WTC11 (cell line): ENCODE measurements at regions not wholly inside any gene's neighbourhood (a gene's known extent, or its start where the extent isn't known, plus 50 kb on each side); places are given as distances from the start of the nearest gene placed in this dataset.

Experiments
- ATAC-seq: fragments of 200-7000 bp; cut with Tn5 transposase; 2 replicates; pipeline ENCODE4 v1.10.0; 2021; ENCODE audit warnings: mild to moderate bottlenecking, moderate library complexity
- CTCF ChIA-PET: fragments of 300-600 bp; sonication (Branson Sonifier 250); formaldehyde crosslinking; loops from one replicate; lab custom pipeline; 2021; ENCODE audit warnings: antibody characterized with exemption; lab: Charles Lee
- POLR2A ChIA-PET: fragments of 350-600 bp; sonication (Branson Sonifier 250); formaldehyde crosslinking; loops from one replicate; lab custom pipeline; 2021; ENCODE audit warnings: antibody characterized with exemption; lab: Charles Lee
- DNase-seq: peaks from one replicate; pipeline ENCODE4 v3.0.0; 2021; ENCODE audit warnings: low spot score
- H3K27ac Mint-ChIP-seq: 2 replicates; pipeline ENCODE4 v1.8.0; 2021; ENCODE audit warnings: mixed read lengths
- H3K27me3 Mint-ChIP-seq: 2 replicates; pipeline ENCODE4 v1.8.0; 2021; ENCODE audit warnings: low read depth, mild to moderate bottlenecking, moderate library complexity, mixed read lengths
- H3K36me3 Mint-ChIP-seq: 2 replicates; pipeline ENCODE4 v1.8.0; 2021; ENCODE audit warnings: mixed read lengths
- H3K4me1 Mint-ChIP-seq: 2 replicates; pipeline ENCODE4 v1.8.0; 2022; ENCODE audit warnings: mixed read lengths
- H3K4me3 Mint-ChIP-seq: 2 replicates; pipeline ENCODE4 v1.8.0; 2021; ENCODE audit warnings: mild to moderate bottlenecking, moderate library complexity, mixed read lengths
- H3K9me3 Mint-ChIP-seq: 2 replicates; pipeline ENCODE4 v1.8.0; 2021; ENCODE audit warnings: mixed read lengths
- AR ChIP-seq: fragments of 250-450 bp; sonication (Bioruptor Pico); IDR thresholded peaks from 2 replicates; pipeline ENCODE4 v1.9.0; 2021; ENCODE audit warnings: mild to moderate bottlenecking
- ARID4B ChIP-seq: sonication (generic); formaldehyde crosslinking; IDR thresholded peaks from 2 replicates; pipeline ENCODE4 v1.8.0; 2023; ENCODE audit warnings: missing genetic modification reagents, mild to moderate bottlenecking, borderline replicate concordance
- ATF1 ChIP-seq: sonication (generic); formaldehyde crosslinking; IDR thresholded peaks from 2 replicates; pipeline ENCODE4 v1.8.1; 2023; ENCODE audit warnings: mild to moderate bottlenecking, moderate library complexity, missing genetic modification reagents
- ATF6 ChIP-seq: sonication (generic); formaldehyde crosslinking; IDR thresholded peaks from 2 replicates; pipeline ENCODE4 v1.8.1; 2023; ENCODE audit warnings: mild to moderate bottlenecking, missing genetic modification reagents
- CREB1 ChIP-seq: sonication (generic); formaldehyde crosslinking; IDR thresholded peaks from 2 replicates; pipeline ENCODE4 v1.8.0; 2023; ENCODE audit warnings: mild to moderate bottlenecking, missing genetic modification reagents
- CREM ChIP-seq: sonication (generic); formaldehyde crosslinking; IDR thresholded peaks from 2 replicates; pipeline ENCODE4 v1.8.1; 2022; ENCODE audit warnings: mild to moderate bottlenecking, missing genetic modification reagents, moderate library complexity
- HMGXB4 ChIP-seq: sonication (generic); formaldehyde crosslinking; IDR thresholded peaks from 2 replicates; pipeline ENCODE4 v1.8.1; 2023; ENCODE audit warnings: mild to moderate bottlenecking, moderate library complexity, missing genetic modification reagents
- NFE2L1 ChIP-seq: sonication (generic); formaldehyde crosslinking; IDR thresholded peaks from 2 replicates; pipeline ENCODE4 v1.8.1; 2023; ENCODE audit warnings: missing genetic modification reagents
- NR1H2 ChIP-seq: sonication (generic); formaldehyde crosslinking; IDR thresholded peaks from 2 replicates; pipeline ENCODE4 v1.9.0; 2021; ENCODE audit warnings: mild to moderate bottlenecking, moderate library complexity, missing genetic modification reagents
- SOX15 ChIP-seq: fragments of 250-450 bp; sonication (Bioruptor Pico); IDR thresholded peaks from 2 replicates; pipeline ENCODE4 v1.9.0; 2021; ENCODE audit warnings: mild to moderate bottlenecking
- ZBTB43 ChIP-seq: sonication (generic); formaldehyde crosslinking; IDR thresholded peaks from 2 replicates; pipeline ENCODE4 v1.8.1; 2023; ENCODE audit warnings: mild to moderate bottlenecking, missing genetic modification reagents
- ZNF396 ChIP-seq: fragments of 250-450 bp; sonication (Bioruptor Pico); IDR thresholded peaks from 2 replicates; pipeline ENCODE4 v1.8.0; 2021; ENCODE audit warnings: mild to moderate bottlenecking, moderate library complexity, borderline replicate concordance
- ZNF532 ChIP-seq: fragments of 250-450 bp; sonication (Bioruptor Pico); IDR thresholded peaks from 2 replicates; pipeline ENCODE4 v1.9.0; 2021; ENCODE audit warnings: mild to moderate bottlenecking, borderline replicate concordance

GRCh38 chr4:4789462-4789861 is 70.0 kb upstream of the MSX1 start:
- POLR2A ChIA-PET, result no interaction called here
- peaks cover 23% of the 10 kb centered on the region for H3K27me3 Mint-ChIP-seq
- TF ChIP-seq NR1H2, result no peak
- TF ChIP-seq NFE2L1 (CRISPR knock-in tag), result no peak
- no peak for TF ChIP-seq CREB1 (CRISPR knock-in tag)
- TF ChIP-seq ARID4B (CRISPR knock-in tag), result no peak
- no peak for TF ChIP-seq CREM (CRISPR knock-in tag)
- no peak for TF ChIP-seq ZNF396 (CRISPR knock-in tag)
- no peak for TF ChIP-seq ATF6 (CRISPR knock-in tag)
- H3K4me1 Mint-ChIP-seq, result peaks cover 11% of the 10 kb centered on the region
- H3K9me3 Mint-ChIP-seq, result peaks cover 60% of the 10 kb centered on the region
- ATAC-seq (no peak), DNase-seq (no peak)
- H3K27ac Mint-ChIP-seq, result no peak overlapping the region
- CTCF ChIA-PET, result no interaction called here
- no peak overlapping the region for H3K4me3 Mint-ChIP-seq
- peaks cover 42% of the 10 kb centered on the region for H3K36me3 Mint-ChIP-seq

GRCh38 chr4:4788573-4788972 is 70.9 kb upstream of the MSX1 start:
- ATAC-seq (no peak), DNase-seq (no peak)
- ChIA-PET POLR2A (no interaction called here), CTCF (no interaction called here)
- no peak overlapping the region for H3K27ac Mint-ChIP-seq
- H3K36me3 Mint-ChIP-seq, result peaks cover 42% of the 10 kb centered on the region
- H3K27me3 Mint-ChIP-seq, result peaks cover 18% of the 10 kb centered on the region
- no peak overlapping the region for H3K4me3 Mint-ChIP-seq
- peaks cover 52% of the 10 kb centered on the region for H3K9me3 Mint-ChIP-seq
- H3K4me1 Mint-ChIP-seq, result peaks cover 14% of the 10 kb centered on the region
- no peak for TF ChIP-seq ZNF532 (CRISPR knock-in tag)
- TF ChIP-seq AR (CRISPR knock-in tag), result no peak
- no peak for TF ChIP-seq HMGXB4
- TF ChIP-seq ATF1 (CRISPR knock-in tag), result no peak
- no peak for TF ChIP-seq ARID4B (CRISPR knock-in tag)
- no peak for TF ChIP-seq SOX15 (CRISPR knock-in tag)
- no peak for TF ChIP-seq ZBTB43 (CRISPR knock-in tag)
